C4-2B (cell line): ENCODE measurements at regions not wholly inside any gene's neighbourhood (a gene's known extent, or its start where the extent isn't known, plus 50 kb on each side); places are given as distances from the start of the nearest gene placed in this dataset.
A peak's percentile ranks its signal among the peaks of the same experiment; 100 is the strongest.

Experiments
- H3K27ac ChIP-seq: fragments of 450-650 bp; 2 replicates; pipeline ENCODE4 v1.5.1; 2017
- CTCF ChIP-seq: fragments of 450-650 bp; conservative IDR thresholded peaks from 2 replicates; pipeline ENCODE4 v1.5.1; 2017; ENCODE audit warnings: mild to moderate bottlenecking
- ZFX ChIP-seq: fragments of 450-650 bp; IDR thresholded peaks from 2 replicates; pipeline ENCODE4 v1.6.1; 2017

- no peak overlapping the region for H3K27ac ChIP-seq
- TF ChIP-seq CTCF = no peak
- TF ChIP-seq ZFX = no peak
These were observed 133.1 kb downstream of the HFE start for GRCh38 chr6:26220145-26220970.

- TF ChIP-seq ZFX (no peak), CTCF (no peak)
- H3K27ac ChIP-seq = no peak overlapping the region
These were observed 134.0 kb downstream of the HFE start for GRCh38 chr6:26221186-26221585.

GRCh38 chr6:26222571-26222970, 135.3 kb downstream of the HFE start:
- H3K27ac ChIP-seq = peak overlapping the region; percentile 40
- no peak for TF ChIP-seq ZFX
- no peak for TF ChIP-seq CTCF

GRCh38 chr6:26223228-26223627, 136.0 kb downstream of the HFE start:
- peak overlapping the region; percentile 94 for H3K27ac ChIP-seq
- no peak for TF ChIP-seq ZFX
- no peak for TF ChIP-seq CTCF

GRCh38 chr6:26223650-26224546, 136.7 kb downstream of the HFE start:
- H3K27ac ChIP-seq = peak overlapping the region; percentile 94
- TF ChIP-seq CTCF = no peak
- no peak for TF ChIP-seq ZFX

GRCh38 chr6:26224547-26224912, 137.3 kb downstream of the HFE start:
- no peak for TF ChIP-seq ZFX
- peak overlapping the region; percentile 94 for H3K27ac ChIP-seq

- no peak for TF ChIP-seq ZFX
- no peak for TF ChIP-seq CTCF
- peak overlapping the region; percentile 39 for H3K27ac ChIP-seq
These were observed 138.0 kb downstream of the HFE start for GRCh38 chr6:26224940-26225847.
